NCI-H345 treated with DMSO at 0.1 percent for 48 hours (cell line): ENCODE measurements at regions not wholly inside any gene's neighbourhood (a gene's known extent, or its start where the extent isn't known, plus 50 kb on each side); places are given as distances from the start of the nearest gene placed in this dataset.
"Not testable (repeated sequence)": the region's sequence is repeated elsewhere in the genome, so short reads cannot be mapped to it uniquely, and the experiment has no call there.

Experiments used
- DNase-seq: peaks from one replicate; lab custom pipeline; 2025; ENCODE audit not compliant: unreplicated experiment; lab: John Stamatoyannopoulos, UW

- not testable (repeated sequence) for DNase-seq
Measured at GRCh38 chr4:74505355-74505978, 60.5 kb downstream of the AREG start.

- not testable (repeated sequence) for DNase-seq
Measured at GRCh38 chr4:74509363-74509762, 64.4 kb downstream of the AREG start.

GRCh38 chr4:74516303-74516702 lies 71.4 kb downstream of the AREG start:
- DNase-seq = no peak

DNA sequence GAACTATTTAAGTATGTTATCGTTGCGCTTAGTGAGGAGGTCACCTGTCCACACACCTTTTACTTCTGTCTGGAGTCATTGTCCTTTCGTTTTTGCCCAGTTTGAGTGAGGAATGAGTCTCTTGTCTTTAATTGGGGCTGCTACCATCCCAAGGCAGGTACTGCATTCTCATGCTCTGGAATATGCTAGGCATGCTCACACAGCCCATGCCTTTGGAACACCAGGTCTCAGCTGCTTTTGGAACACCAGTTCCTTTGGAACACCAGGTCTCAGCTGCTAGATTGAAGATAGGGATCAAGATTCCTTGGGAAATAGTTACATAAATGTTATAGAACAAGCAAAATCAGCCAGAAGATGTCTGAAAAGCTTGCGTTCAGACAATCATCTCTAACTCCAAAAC lies 73.1 kb downstream of the AREG start:
- DNase-seq = no peak

- no peak for DNase-seq
Measured at GRCh38 chr4:74522251-74522991, 77.5 kb downstream of the AREG start.

GRCh38 chr4:74523096-74523495 lies 78.2 kb downstream of the AREG start:
- no peak for DNase-seq

GRCh38 chr4:74524985-74525384 lies 80.0 kb downstream of the AREG start:
- DNase-seq = no peak

DNA sequence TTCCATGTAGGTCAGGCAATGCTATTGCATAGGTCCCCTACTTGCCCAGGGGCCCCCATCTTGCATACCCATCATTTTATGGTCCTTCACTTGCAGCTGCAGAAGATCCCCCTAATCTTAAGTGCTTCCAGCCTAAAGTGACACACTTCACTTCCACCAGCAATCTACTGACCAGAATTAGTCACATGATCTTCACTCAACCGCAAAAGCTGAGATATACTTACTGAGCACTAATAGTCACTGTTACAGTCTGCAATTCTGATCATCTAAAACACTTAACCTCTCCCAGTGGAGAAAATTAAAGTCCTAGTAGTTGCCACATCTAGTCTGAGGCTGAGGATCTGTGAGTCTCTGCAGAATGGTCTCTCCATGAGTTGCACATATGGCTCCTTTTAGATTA lies 82.1 kb downstream of the AREG start:
- no peak for DNase-seq

DNA sequence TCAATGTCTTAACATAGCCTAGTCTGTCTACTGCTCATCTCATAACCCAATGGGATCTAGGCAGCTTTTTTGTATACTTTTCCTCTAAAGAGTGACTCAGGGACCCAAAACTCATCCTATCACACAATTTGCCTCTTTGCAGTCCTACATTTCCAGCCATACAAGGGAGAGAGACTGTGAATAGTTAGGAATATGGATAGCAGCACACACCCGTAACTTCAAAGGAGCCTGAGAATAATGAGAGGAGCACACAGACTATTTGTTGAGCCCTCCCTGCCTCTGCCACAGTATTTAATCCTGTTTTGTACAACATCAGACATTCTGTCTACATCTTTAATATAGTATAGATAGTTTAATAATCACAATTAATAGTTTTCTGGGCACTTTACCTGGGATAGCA lies 83.2 kb downstream of the AREG start:
- no peak for DNase-seq

- DNase-seq = no peak
Measured at GRCh38 chr4:74529284-74530041, 84.5 kb downstream of the AREG start.

DNA sequence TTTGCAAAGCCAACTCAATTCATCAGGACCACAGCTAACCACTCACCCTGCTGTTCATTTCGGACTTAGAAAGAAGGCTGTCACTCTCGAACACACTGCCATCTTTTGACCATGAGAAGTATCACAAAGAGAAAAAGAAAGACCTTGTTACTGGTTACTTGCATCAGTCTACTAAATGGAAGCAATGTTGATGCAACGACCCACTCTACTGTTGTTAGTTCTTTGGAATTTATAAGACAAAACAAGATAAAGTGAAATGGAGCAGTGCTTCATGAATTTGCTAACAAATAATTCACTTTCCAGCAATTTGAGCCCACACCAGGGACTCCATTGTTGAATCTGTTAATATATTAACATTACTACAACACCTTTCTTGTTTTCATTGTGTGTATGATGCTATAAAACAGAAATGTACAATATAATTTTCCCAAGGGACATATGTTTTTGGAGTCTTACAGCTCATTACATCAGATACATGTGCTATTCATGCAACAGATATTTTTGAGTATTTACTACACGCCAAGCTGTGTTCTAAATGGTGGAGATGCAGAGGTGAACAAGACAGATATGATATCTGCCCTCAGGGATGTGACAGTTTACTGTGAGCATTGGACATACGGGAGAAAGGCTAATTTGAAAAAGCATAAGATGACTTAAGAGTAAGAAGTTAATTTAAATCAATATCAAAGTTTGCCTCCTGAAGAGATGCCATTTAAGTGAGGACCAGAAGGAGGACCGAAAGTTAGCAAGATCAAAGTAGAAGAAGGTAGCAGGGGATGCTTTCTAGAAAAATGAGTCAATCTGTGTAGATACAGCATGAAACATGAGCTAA lies 87.2 kb downstream of the AREG start:
- no peak for DNase-seq

- DNase-seq = no peak
Measured at GRCh38 chr4:74534121-74534520, 89.2 kb downstream of the AREG start.

- DNase-seq = no peak
Measured at GRCh38 chr4:74534936-74535335, 90.0 kb downstream of the AREG start.

DNA sequence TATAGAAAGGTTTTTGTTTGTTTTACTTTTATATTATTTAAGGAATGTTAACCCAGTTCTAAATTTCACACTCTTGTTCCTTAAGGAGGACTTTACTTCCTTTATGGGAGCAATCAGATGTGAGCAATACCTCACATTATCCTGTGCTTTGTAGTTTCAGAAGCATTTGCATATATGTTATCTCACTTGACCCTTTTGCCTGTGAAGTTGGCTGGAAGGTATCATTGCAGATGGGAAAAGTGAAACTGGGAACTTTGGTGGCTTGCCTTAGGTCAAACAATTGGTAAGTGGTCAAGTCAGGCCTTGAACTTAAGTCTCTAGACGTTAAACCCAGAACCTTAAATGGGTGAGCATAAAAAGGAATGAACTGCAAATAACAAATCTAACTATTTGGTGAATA lies 90.6 kb downstream of the AREG start:
- no peak for DNase-seq

DNA sequence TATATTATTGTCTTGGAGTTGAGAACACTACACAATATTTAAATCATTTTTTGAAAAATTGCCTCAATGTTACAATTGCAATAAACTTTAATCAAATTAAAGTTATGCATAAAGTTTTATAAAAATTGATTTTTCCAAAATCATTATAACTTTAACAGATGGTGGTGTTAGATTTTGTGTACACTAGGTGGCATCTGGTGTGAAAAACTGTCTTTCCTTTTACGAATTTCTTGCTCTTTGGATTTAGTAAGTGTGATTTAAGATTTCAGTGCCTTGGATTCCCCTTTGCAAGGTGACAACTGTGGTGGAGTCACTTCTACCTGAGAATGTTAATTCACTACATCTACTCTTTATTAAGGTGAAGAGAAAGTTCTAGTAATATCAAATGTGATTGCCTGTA lies 91.6 kb downstream of the AREG start:
- DNase-seq = no peak

GRCh38 chr4:74537459-74537858 lies 92.5 kb downstream of the AREG start:
- no peak for DNase-seq

DNA sequence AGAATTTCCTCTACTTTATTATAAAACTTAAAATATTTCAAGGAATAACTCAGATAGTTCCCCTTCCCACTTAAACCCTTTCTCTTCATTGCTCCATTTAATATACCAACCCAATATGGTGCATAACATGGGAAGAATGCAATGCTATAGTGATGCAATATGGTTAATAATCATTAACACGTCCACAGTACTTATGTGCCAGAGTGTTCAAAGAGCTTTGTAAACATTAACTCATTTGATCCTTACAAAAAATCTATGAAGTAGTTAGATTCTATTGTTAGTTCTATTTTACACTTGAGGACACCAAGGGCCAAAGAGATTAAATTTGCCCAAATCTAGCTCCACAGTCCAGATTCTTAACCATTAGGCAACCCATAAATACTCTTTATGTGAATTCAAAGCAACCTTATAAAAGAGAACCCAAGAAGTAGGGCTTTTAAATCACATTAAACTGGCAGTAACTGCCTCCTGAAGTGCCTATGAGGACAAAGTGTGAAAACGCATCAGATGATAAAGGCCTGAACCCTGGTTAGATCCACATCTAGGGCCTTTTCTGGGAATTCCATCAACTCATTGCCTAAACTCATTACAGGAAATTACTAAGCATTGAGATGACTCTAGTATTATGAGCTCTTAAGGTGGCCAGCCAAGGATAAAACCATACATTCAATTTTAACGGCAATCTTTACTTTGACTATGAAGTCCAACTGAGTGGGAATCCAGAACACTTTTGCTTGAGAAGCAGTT lies 94.3 kb downstream of the AREG start:
- no peak for DNase-seq

GRCh38 chr4:74540193-74540592 lies 95.3 kb downstream of the AREG start:
- no peak for DNase-seq

GRCh38 chr4:74541667-74542066 lies 96.7 kb downstream of the AREG start:
- no peak for DNase-seq

DNA sequence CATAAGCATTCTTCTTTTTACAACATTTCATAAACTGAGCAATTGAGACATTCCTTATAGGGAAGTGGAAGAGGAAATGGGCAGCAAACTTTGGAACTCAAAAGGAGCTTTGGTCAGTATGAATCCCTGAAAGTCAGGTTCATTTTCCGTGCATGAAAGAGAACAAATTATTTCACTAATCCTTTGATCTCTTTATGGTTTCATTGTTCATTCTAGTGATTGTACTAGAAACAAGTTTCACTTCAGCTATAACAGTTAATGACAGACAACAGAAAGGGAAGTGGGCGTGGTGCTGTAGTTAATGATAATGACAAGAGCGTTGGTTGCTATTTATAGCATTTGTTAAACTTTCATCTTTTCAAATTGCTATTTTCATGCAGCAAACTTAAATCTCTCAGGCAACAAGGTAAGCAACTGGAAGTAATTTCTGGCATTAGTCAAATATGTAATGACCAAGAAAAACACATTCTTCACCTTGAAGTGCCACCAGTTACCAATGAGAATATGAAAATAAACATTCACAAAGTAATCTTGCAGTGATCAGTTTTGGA lies 98.4 kb downstream of the AREG start:
- DNase-seq = no peak
